ENCODE measurements at regions not wholly inside any gene's neighbourhood (a gene's known extent, or its start where the extent isn't known, plus 50 kb on each side); places are given as distances from the start of the nearest gene placed in this dataset.

DNA sequence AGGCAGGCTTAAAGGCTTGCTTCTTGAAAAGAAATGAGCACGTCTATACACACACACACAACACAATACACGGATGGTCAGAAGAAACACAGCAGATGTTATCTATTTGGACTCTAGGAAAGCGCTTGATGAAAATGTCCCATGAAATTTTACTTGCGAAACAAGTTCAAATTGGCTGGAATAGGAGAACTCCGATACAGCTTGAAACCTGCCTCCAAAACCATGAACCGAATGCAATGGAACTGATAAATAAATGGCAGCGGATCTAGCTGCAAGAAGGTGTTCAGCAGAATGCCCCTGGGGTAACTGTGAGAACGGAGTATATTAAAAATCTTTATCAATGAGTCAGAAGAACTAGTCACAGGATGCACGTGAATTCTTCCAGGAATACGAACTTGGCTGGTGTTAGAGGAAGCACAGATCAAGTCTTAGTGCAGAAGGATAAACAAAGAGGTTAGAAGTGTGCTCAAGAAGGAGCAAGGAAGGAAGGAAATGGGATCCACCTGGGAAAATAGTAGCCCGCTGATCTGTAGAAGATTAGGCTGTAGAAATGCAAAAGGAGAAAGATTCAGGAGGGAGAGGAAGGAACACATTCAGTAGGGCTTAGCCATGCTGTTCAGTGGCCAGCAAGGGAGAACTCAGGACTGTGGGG lies 142.0 kb upstream of the PRKCQ start:
- no peaks in the 10 kb centered on the region for H3K36me3 ChIP-seq
- H3K27ac ChIP-seq: peak overlapping the region in 10 of 12 donors; percentile 20 to 76 (median 43)
- intact Hi-C loops (cut with DNase I): no loop called here
- DNase-seq (no peak), ATAC-seq (peak in 3 of 4 donors; percentile 57 to 77 (median 74))
- peaks cover 0 to 5% (median 0%) of the 10 kb centered on the region in 12 donors for H3K9me3 ChIP-seq
- TF ChIP-seq POLR2A (IDR thresholded peaks at IDR 0.05): no peak
- TF ChIP-seq, protein P1, sequence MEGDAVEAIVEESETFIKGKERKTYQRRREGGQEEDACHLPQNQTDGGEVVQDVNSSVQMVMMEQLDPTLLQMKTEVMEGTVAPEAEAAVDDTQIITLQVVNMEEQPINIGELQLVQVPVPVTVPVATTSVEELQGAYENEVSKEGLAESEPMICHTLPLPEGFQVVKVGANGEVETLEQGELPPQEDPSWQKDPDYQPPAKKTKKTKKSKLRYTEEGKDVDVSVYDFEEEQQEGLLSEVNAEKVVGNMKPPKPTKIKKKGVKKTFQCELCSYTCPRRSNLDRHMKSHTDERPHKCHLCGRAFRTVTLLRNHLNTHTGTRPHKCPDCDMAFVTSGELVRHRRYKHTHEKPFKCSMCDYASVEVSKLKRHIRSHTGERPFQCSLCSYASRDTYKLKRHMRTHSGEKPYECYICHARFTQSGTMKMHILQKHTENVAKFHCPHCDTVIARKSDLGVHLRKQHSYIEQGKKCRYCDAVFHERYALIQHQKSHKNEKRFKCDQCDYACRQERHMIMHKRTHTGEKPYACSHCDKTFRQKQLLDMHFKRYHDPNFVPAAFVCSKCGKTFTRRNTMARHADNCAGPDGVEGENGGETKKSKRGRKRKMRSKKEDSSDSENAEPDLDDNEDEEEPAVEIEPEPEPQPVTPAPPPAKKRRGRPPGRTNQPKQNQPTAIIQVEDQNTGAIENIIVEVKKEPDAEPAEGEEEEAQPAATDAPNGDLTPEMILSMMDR (IDR thresholded peaks at IDR 0.05): no peak
- peaks cover 0 to 7% (median 0%) of the 10 kb centered on the region in 9 donors for H3K27me3 ChIP-seq
- WGBS, 4 donors: 33 to 44% (median 38%) methylated on average over 11 of the region's 11 CpGs
- peaks cover 0 to 17% (median 7%) of the 10 kb centered on the region in 12 donors for H3K4me1 ChIP-seq
- H3K4me3 ChIP-seq: peak overlapping the region in 1 of 12 donors; percentile 19

- no peak for TF ChIP-seq POLR2A (IDR thresholded peaks at IDR 0.05)
- TF ChIP-seq, protein P1 (IDR thresholded peaks at IDR 0.05): peak in 2 of 12 donors; percentile 8 to 16
- peak in 4 of 5 donors; percentile 42 to 58 (median 48) for DNase-seq
- peaks cover 0 to 5% (median 0%) of the 10 kb centered on the region in 12 donors for H3K9me3 ChIP-seq
- H3K4me3 ChIP-seq: peak overlapping the region in 1 of 12 donors; percentile 19
- ATAC-seq: peak; percentile 44 to 94 (median 86)
- H3K4me1 ChIP-seq: peaks cover 0 to 17% (median 7%) of the 10 kb centered on the region in 12 donors
- H3K36me3 ChIP-seq: no peaks in the 10 kb centered on the region
- H3K27me3 ChIP-seq: peaks cover 0 to 7% (median 0%) of the 10 kb centered on the region in 9 donors
- 14 to 34% (median 27%) methylated on average over 7 of the region's 7 CpGs for WGBS, 4 donors
- H3K27ac ChIP-seq: peak overlapping the region in 9 of 12 donors; percentile 17 to 76 (median 44)
- intact Hi-C loops (cut with DNase I): no loop called here
Measured at GRCh38 chr10:6721480-6721879, 141.4 kb upstream of the PRKCQ start.

DNA sequence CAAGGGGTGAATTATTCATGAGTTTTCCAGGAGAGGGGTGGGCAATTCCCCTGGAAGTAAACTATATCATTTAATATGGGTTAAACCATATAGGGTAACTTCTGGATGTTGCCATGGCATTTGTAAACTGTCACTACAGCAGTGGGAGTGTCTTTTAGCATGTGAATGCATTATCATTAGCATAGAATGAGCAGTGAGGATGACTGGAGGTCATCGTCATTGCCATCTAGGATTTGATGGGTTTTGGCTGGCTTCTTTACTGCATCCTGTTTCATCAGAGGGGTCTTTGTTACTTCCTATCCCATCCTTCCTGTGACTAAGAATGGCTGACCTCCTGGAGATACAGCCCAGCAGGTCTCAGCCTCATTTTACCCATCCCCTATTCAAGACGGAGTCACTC lies 139.5 kb upstream of the PRKCQ start:
- no peak for ATAC-seq
- 66 to 88% (median 81%) methylated on average over 2 of the region's 2 CpGs for WGBS, 4 donors
- Histone ChIP-seq H3K4me1 (peaks cover 0 to 17% (median 7%) of the 10 kb centered on the region in 12 donors), H3K27me3 (peaks cover 0 to 7% (median 0%) of the 10 kb centered on the region in 9 donors), H3K9me3 (peaks cover 0 to 5% (median 0%) of the 10 kb centered on the region in 12 donors), H3K36me3 (no peaks in the 10 kb centered on the region), H3K4me3 (no peak overlapping the region), H3K27ac (no peak overlapping the region)
- intact Hi-C loops (cut with DNase I): no loop called here
- TF ChIP-seq, protein P1 (IDR thresholded peaks at IDR 0.05): no peak
- no peak for TF ChIP-seq POLR2A (IDR thresholded peaks at IDR 0.05)
- DNase-seq: no peak

- ATAC-seq: no peak
- Histone ChIP-seq H3K4me1 (peaks cover 0 to 17% (median 7%) of the 10 kb centered on the region in 12 donors), H3K4me3 (no peak overlapping the region), H3K9me3 (peaks cover 0 to 5% (median 0%) of the 10 kb centered on the region in 12 donors), H3K36me3 (no peaks in the 10 kb centered on the region), H3K27ac (no peak overlapping the region), H3K27me3 (peaks cover 0 to 12% (median 1%) of the 10 kb centered on the region in 9 donors)
- DNase-seq: no peak
- intact Hi-C loops (cut with DNase I): no loop called here
- TF ChIP-seq, protein P1 (IDR thresholded peaks at IDR 0.05): no peak
- TF ChIP-seq POLR2A (IDR thresholded peaks at IDR 0.05): no peak
Measured at GRCh38 chr10:6718550-6718949, 138.5 kb upstream of the PRKCQ start.
